ENCODE measurements at regions not wholly inside any gene's neighbourhood (a gene's known extent, or its start where the extent isn't known, plus 50 kb on each side); places are given as distances from the start of the nearest gene placed in this dataset.
"Not testable (repeated sequence)": the region's sequence is repeated elsewhere in the genome, so short reads cannot be mapped to it uniquely, and the experiment has no call there.

- intact Hi-C loops (cut with micrococcal nuclease), result not testable (repeated sequence)
These were observed 240.3 kb downstream of the CWH43 start for GRCh38 chr4:49226216-49226866.

DNA sequence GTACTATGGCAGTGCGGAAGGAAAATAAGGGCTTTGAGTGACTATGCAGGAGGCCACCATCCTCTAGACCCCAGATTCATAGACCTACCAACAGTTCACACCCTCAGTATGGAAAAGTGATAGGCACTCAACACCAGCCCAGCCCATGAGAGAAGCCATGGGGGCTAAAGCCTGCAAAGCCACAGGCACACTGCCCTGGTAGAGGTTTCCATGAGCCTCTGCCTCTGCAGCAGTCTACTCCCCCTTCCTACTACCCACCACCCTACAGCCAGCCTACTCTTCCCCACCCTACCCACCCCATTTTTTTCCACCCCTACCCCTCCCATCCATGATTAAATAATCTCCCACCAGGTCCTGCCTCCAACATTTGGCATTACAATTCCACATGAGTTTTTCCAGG is 241.9 kb downstream of the CWH43 start:
- intact Hi-C loops (cut with micrococcal nuclease), result not testable (repeated sequence)

GRCh38 chr4:49229243-49229642 is 243.2 kb downstream of the CWH43 start:
- intact Hi-C loops (cut with micrococcal nuclease), result not testable (repeated sequence)

DNA sequence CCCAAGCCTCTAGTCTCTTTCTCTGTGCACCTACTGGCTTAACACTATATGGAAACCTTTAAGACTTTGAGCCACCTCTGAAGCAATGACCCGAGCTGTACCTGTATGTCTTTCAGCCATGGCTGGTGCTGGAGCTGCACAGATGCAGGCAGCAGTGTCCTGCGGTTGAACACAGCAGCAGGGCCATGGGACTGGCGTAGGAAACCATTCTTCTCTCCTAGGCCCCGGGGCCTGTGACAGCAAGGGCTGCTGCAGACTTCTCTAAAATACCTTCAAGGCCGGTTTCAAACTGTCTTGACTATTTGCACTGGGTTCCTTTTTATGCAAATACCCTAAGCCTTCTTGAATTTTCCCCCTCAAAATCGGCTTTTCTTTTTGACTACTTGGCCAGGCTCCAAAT is 243.6 kb downstream of the CWH43 start:
- intact Hi-C loops (cut with micrococcal nuclease), result not testable (repeated sequence)

- intact Hi-C loops (cut with micrococcal nuclease), result not testable (repeated sequence)
These were observed 247.3 kb downstream of the CWH43 start for GRCh38 chr4:49233346-49233745.

GRCh38 chr4:49233749-49234148 is 247.7 kb downstream of the CWH43 start:
- intact Hi-C loops (cut with micrococcal nuclease), result not testable (repeated sequence)

GRCh38 chr4:49234382-49234781 is 248.3 kb downstream of the CWH43 start:
- intact Hi-C loops (cut with micrococcal nuclease), result not testable (repeated sequence)

DNA sequence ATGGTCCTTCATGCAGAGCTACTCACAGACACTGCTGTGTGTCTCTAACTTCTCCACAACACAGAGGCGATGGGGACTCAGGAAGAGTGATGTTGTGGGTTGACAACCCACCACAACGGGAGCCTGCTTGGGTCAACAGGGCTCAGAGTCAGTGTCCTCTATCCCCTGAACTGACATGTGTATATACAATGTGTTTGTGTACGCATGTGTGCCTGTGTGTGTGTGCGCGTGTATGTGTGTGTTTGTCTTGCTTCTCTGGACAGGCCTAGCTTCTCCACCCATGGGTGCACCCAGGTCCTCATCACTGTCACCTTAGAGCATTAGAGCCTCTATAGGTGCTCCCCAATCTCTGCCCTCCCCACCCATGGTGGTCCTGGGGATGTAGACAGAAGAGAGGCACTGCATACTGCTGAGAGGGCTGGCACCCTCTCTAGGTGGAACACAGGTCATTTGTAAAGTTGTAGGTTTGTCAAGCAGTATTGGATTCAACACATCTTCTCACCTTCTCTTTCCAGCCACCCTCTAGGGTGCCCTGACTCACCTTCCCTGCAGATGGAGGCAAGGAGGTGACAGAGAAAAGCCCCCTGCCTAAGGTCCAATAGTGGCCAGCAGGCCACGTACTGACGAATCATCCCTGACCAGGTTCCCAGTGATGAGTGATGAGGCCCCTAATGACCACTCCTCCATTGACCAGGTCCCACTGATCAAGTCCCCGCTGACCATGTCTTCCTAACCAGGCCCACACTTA is 249.5 kb downstream of the CWH43 start:
- intact Hi-C loops (cut with micrococcal nuclease), result not testable (repeated sequence)

GRCh38 chr4:49236474-49236873 is 250.4 kb downstream of the CWH43 start:
- intact Hi-C loops (cut with micrococcal nuclease), result not testable (repeated sequence)

- intact Hi-C loops (cut with micrococcal nuclease), result not testable (repeated sequence)
These were observed 255.2 kb downstream of the CWH43 start for GRCh38 chr4:49241295-49241694.

DNA sequence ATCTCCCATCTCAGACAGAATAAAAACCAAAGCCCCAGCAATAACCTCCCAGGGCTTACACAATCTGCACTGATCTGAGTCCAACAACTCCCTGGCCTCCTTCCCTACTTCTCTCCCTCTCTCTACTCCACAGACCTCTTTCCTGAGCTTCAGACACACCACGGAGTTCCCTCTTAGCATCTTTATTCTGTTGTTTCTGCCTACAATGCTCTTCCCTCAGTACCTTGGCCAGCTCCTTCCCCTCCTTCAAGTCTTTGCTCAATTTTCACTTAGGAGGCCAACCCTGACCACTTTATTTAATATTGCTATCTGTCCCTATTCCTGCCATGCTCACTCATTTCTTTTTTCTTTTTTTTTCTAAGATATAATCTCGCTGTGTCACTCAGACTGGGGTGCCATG is 276.7 kb downstream of the CWH43 start:
- intact Hi-C loops (cut with micrococcal nuclease), result not testable (repeated sequence)

DNA sequence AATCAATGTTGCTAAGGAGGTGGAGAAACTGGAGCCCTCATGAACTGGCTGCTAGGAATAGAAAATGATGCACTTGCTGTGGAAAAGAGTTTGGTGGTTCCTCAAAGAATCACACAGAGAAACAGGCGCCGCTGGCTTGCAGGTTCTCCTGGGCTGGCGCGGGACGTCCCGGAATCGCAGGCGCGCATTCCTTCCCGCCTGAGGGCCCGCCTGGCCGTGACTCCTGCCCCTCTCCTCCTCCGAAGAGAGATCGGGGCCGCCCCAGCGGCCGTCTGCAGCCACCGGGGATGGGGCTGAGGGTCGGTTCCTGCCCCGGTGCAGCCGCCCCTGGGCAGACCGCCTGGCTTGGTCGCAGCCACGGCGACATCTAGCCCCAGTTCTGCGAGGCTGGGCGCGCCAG is 284.4 kb downstream of the CWH43 start:
- intact Hi-C loops (cut with micrococcal nuclease), result not testable (repeated sequence)

GRCh38 chr4:49270912-49271311 is 284.8 kb downstream of the CWH43 start:
- intact Hi-C loops (cut with micrococcal nuclease), result not testable (repeated sequence)

DNA sequence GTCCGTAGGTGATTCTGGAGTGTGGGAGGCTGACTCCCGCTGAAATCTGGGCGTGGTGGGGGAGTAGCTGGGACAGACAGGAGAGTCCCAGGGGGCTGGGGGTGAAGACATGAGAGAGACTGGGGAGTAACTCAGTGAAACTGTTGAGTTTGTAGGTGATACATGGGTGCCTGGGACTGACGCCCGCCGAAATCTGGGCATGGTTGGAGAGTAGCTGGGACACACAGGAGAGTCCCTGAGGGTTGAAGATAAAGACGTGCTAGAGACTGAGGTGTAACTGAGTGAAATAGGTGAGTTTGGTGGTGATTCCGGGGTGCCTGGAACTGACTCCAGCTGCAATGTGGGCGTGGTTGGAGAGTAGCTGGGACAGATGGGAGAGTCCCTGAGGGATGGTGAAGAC is 299.8 kb downstream of the CWH43 start:
- intact Hi-C loops (cut with micrococcal nuclease), result not testable (repeated sequence)

- intact Hi-C loops (cut with micrococcal nuclease), result not testable (repeated sequence)
These were observed 301.1 kb downstream of the CWH43 start for GRCh38 chr4:49286926-49287745.

- intact Hi-C loops (cut with micrococcal nuclease), result not testable (repeated sequence)
These were observed 301.8 kb downstream of the CWH43 start for GRCh38 chr4:49287893-49288292.

GRCh38 chr4:49288796-49289195 is 302.7 kb downstream of the CWH43 start:
- intact Hi-C loops (cut with micrococcal nuclease), result not testable (repeated sequence)

DNA sequence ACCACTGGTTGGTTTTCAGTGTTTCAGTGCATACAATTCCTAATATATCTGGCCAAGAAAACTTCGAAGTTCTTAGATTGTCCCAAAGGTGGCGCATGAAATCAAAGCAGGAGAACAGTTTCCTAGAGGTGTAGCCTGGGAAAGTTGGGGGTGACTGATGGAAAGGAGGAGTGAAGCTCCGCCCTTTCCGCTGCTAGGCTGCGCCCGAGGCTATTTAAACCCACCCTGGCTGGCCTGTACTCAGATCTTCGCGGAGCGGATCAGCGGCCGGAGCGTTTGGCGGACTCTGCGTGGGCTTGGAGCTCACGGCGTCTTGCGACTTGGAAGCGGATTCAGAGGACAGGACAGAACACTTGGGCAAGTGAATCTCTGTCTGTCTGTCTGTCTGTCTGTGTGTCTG is 328.7 kb downstream of the CWH43 start:
- intact Hi-C loops (cut with micrococcal nuclease), result not testable (repeated sequence)

DNA sequence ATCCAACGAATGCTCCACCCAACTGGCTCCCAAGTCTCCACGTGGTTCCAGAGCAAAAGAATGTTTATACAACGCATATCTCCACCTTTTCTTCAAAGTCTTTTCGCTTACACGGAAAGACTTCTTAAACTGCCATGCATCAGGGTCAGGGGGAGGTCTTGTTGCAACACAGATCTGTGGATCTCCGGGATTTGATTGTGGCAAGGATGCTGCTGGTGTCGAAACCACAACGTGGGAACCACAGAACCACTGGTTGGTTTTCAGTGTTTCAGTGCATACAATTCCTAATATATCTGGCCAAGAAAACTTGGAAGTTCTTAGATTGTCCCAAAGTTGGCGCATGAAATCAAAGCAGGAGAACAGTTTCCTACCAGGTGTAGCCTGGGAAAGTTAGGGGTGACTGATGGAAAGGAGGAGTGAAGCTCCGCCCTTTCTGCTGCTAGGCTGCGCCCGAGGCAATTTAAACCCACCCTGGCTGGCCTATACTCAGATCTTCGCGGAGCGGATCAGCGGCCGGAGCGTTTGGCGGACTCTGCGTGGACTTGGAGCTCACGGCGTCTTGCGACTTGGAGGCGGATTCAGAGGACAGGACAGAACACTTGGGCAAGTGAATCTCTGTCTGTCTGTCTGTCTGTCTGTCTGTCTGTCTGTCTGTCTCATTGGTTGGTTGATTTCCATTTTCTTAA is 334.8 kb downstream of the CWH43 start:
- intact Hi-C loops (cut with micrococcal nuclease), result not testable (repeated sequence)

GRCh38 chr4:49321511-49322300 is 335.6 kb downstream of the CWH43 start:
- intact Hi-C loops (cut with micrococcal nuclease), result not testable (repeated sequence)
